DOHH2 (cell line): ENCODE measurements at regions not wholly inside any gene's neighbourhood (a gene's known extent, or its start where the extent isn't known, plus 50 kb on each side); places are given as distances from the start of the nearest gene placed in this dataset.

Experiments used
- H3F3A ChIP-seq: fragments of 200-600 bp; sonication (generic), shearing (Covaris generic); 2 replicates; pipeline ENCODE4 v1.6.0; 2016; ENCODE audit warnings: antibody characterized with exemption, mild to moderate bottlenecking; ENCODE audit not compliant: control insufficient read depth, insufficient read depth
- H3K27ac ChIP-seq: fragments of 200-600 bp; sonication (generic); 2 replicates; pipeline ENCODE4 v1.5.1; 2014; ENCODE audit warnings: low read depth, mild to moderate bottlenecking, low read length, moderate library complexity
- H3K27me3 ChIP-seq: fragments of 200-600 bp; sonication (generic); 2 replicates; pipeline ENCODE4 v1.6.1; 2014; ENCODE audit warnings: mild to moderate bottlenecking, low read length, mixed read lengths; ENCODE audit not compliant: control insufficient read depth
- H3K36me3 ChIP-seq: fragments of 200-600 bp; sonication (generic); 2 replicates; pipeline ENCODE4 v1.6.1; 2014; ENCODE audit warnings: mild to moderate bottlenecking, low read length, moderate library complexity, mixed read lengths; ENCODE audit not compliant: control insufficient read depth
- H3K4me1 ChIP-seq: fragments of 200-600 bp; sonication (generic); 2 replicates; pipeline ENCODE4 v1.6.1; 2014; ENCODE audit warnings: mild to moderate bottlenecking, low read length, mixed read lengths; ENCODE audit not compliant: control insufficient read depth
- H3K4me2 ChIP-seq: fragments of 200-600 bp; sonication (generic); 2 replicates; pipeline ENCODE4 v1.6.0; 2014; ENCODE audit warnings: mild to moderate bottlenecking, low read length, moderate library complexity
- H3K4me3 ChIP-seq: fragments of 200-600 bp; sonication (generic); 2 replicates; pipeline ENCODE4 v1.5.1; 2014; ENCODE audit warnings: mild to moderate bottlenecking, low read length, mixed read lengths
- H3K79me2 ChIP-seq: fragments of 200-600 bp; sonication (generic); 2 replicates; pipeline ENCODE4 v1.6.1; 2014; ENCODE audit warnings: mild to moderate bottlenecking, low read length, mixed read lengths; ENCODE audit not compliant: control insufficient read depth
- H3K9me2 ChIP-seq: fragments of 200-600 bp; sonication (generic); replicated peaks from 2 replicates; pipeline ENCODE4 v1.6.1; 2014; ENCODE audit warnings: mild to moderate bottlenecking, low read length, mixed read lengths; ENCODE audit not compliant: control insufficient read depth
- H3K9me3 ChIP-seq: fragments of 200-600 bp; sonication (generic); 2 replicates; pipeline ENCODE4 v1.6.1; 2014; ENCODE audit warnings: antibody characterized with exemption, low read length, mixed read lengths; ENCODE audit not compliant: control insufficient read depth, insufficient read depth
- H4K20me1 ChIP-seq: fragments of 200-600 bp; sonication (generic); 2 replicates; pipeline ENCODE4 v1.6.0; 2014; ENCODE audit warnings: low read depth, mild to moderate bottlenecking, antibody characterized with exemption, low read length, moderate library complexity; ENCODE audit not compliant: control insufficient read depth, insufficient read depth
- EZH2phosphoT487 ChIP-seq: fragments of 200-600 bp; sonication (generic); IDR thresholded peaks from 2 replicates; pipeline ENCODE4 v1.6.1; 2017; ENCODE audit warnings: borderline replicate concordance, mild to moderate bottlenecking, antibody characterized with exemption, low read length, moderate library complexity, mixed read lengths
- TF ChIP-seq, protein P1 (sequence below): fragments of 200-600 bp; sonication (generic); IDR thresholded peaks from one replicate; pipeline ENCODE4 v1.5.1; 2014; ENCODE audit warnings: antibody characterized with exemption, mild to moderate bottlenecking, low read depth, low read length; ENCODE audit not compliant: poor library complexity, severe bottlenecking

DNA sequence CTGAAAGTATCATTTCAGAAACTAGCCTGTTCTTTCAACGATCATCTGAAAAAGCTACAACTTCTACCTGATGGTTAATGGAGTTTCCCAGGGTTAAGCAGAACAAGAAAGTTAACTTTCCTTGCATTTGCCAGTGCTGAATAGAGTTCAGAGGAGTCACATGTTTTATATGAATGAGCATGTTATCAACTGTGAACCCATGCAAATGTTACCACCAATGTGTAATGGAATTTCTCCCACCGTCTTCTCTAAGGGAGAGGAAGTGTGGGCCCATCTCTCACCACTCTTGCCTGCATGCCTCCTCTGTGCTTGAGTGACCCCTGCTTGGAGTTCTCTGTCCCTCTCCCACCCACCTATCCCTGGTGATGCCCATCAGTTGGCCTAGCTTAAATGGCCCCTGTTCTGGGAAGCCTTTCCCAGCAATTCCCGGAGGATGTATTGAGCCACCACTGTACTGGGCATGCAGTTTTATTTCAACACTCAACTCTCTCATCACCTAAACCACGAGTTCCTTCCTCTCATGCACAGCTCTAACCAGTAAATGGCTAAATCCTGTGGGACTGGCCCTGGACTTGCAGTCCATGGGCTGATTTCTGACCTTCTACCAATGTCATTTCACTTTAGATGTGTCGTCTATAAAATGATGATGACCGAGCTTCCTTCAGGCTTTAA lies 159.8 kb downstream of the RPAP3 start:
- no peaks in the 10 kb centered on the region for H3K79me2 ChIP-seq

DNA sequence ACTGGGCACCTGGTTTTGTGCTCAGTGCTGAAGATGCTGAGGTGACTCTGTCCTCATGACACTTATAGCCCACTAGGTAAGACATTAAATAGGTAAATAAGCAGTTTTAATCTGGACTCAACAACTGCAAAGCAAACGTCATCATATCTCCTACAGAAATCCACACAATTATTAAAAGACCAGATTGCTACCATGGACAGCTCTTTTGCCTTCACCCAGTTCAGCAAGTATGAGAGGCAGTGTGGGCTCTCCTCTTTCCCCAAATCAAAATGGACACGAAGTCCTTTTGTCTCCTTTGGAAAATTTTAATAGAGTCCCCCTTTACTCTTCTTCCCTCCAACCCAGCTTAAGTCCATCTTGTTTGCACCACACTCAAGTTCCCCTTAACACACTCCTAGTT lies 171.1 kb downstream of the RPAP3 start:
- H3K9me2 ChIP-seq = no peaks in the 10 kb centered on the region
- H4K20me1 ChIP-seq = no peaks in the 10 kb centered on the region
- H3K4me1 ChIP-seq = no peaks in the 10 kb centered on the region
- TF ChIP-seq, protein P1, sequence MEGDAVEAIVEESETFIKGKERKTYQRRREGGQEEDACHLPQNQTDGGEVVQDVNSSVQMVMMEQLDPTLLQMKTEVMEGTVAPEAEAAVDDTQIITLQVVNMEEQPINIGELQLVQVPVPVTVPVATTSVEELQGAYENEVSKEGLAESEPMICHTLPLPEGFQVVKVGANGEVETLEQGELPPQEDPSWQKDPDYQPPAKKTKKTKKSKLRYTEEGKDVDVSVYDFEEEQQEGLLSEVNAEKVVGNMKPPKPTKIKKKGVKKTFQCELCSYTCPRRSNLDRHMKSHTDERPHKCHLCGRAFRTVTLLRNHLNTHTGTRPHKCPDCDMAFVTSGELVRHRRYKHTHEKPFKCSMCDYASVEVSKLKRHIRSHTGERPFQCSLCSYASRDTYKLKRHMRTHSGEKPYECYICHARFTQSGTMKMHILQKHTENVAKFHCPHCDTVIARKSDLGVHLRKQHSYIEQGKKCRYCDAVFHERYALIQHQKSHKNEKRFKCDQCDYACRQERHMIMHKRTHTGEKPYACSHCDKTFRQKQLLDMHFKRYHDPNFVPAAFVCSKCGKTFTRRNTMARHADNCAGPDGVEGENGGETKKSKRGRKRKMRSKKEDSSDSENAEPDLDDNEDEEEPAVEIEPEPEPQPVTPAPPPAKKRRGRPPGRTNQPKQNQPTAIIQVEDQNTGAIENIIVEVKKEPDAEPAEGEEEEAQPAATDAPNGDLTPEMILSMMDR = no peak
- no peak for TF ChIP-seq EZH2phosphoT487
- no peak overlapping the region for H3K4me3 ChIP-seq
- H3K27me3 ChIP-seq = no peaks in the 10 kb centered on the region
- peaks cover 4% of the 10 kb centered on the region; the same call in 1 of the 2 replicates for H3K9me3 ChIP-seq
- H3K79me2 ChIP-seq = no peaks in the 10 kb centered on the region
- no peak overlapping the region for H3K27ac ChIP-seq
- no peaks in the 10 kb centered on the region for H3K36me3 ChIP-seq
- H3F3A ChIP-seq = no peaks in the 10 kb centered on the region
- no peak overlapping the region for H3K4me2 ChIP-seq

More for the DNA sequence above, 159.8 kb downstream of the RPAP3 start:
- no peaks in the 10 kb centered on the region for H3K9me3 ChIP-seq
- H3K9me2 ChIP-seq = no peaks in the 10 kb centered on the region
- H3K4me3 ChIP-seq = no peak overlapping the region
- H4K20me1 ChIP-seq = no peaks in the 10 kb centered on the region
- H3F3A ChIP-seq = no peaks in the 10 kb centered on the region
- no peaks in the 10 kb centered on the region for H3K4me1 ChIP-seq
- H3K4me2 ChIP-seq = no peak overlapping the region
- TF ChIP-seq, protein P1 = no peak
- no peak for TF ChIP-seq EZH2phosphoT487
- H3K36me3 ChIP-seq = no peaks in the 10 kb centered on the region
- no peak overlapping the region for H3K27ac ChIP-seq
- peaks cover 2% of the 10 kb centered on the region; the same call in 1 of the 2 replicates for H3K27me3 ChIP-seq

GRCh38 chr12:47530050-47530449 lies 175.8 kb downstream of the RPAP3 start:
- Histone ChIP-seq H3K4me3 (no peak overlapping the region), H3F3A (no peaks in the 10 kb centered on the region), H3K9me2 (no peaks in the 10 kb centered on the region), H3K4me2 (no peak overlapping the region), H3K36me3 (no peaks in the 10 kb centered on the region), H4K20me1 (no peaks in the 10 kb centered on the region), H3K4me1 (no peaks in the 10 kb centered on the region), H3K27me3 (no peaks in the 10 kb centered on the region), H3K9me3 (peaks cover 6% of the 10 kb centered on the region; the same call in 1 of the 2 replicates), H3K27ac (no peak overlapping the region), H3K79me2 (no peaks in the 10 kb centered on the region)
- TF ChIP-seq, protein P1 = no peak
- no peak for TF ChIP-seq EZH2phosphoT487
